ENCODE measurements at regions not wholly inside any gene's neighbourhood (a gene's known extent, or its start where the extent isn't known, plus 50 kb on each side); places are given as distances from the start of the nearest gene placed in this dataset.

DNA sequence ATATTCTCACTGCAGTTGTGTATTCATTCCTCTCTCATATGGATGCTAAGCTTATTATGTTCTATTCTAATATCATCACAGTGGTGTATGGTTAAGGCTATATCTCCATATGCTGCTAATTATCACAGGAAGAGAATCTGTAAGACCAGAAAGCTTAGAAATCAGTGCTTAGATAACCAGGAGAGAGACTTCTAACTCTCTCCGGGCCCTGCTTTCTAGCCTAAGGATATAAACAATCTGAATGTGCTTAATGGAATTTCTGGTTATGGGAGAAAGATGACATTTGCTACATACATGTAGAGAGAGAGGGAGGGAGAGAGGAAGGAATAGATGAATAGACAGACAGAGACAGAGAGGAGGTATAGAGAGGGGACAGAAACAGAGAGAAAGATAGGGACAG is 1231.3 kb downstream of the EPHA7 start:
- Histone ChIP-seq H3K27me3 (ENCODE audit: control insufficient read depth in 1 of 2, insufficient read depth in 2 of 2, low read length in 2 of 2) (no peaks in the 10 kb centered on the region), H3K36me3 (ENCODE audit: control insufficient read depth in 2 of 2, insufficient read depth in 2 of 2, low read length in 2 of 2) (no peaks in the 10 kb centered on the region), H3K4me1 (ENCODE audit: control insufficient read depth, insufficient read depth, low read length) (no peaks in the 10 kb centered on the region), H3K4me3 (ENCODE audit: low read length in 2 of 2) (no peak overlapping the region), H3K9me3 (ENCODE audit: control insufficient read depth in 2 of 2, low read length in 2 of 2) (no peaks in the 10 kb centered on the region), H3K9ac (ENCODE audit: low read length in 2 of 2) (no peak overlapping the region), H3K27ac (ENCODE audit: low read length) (no peak overlapping the region)

DNA sequence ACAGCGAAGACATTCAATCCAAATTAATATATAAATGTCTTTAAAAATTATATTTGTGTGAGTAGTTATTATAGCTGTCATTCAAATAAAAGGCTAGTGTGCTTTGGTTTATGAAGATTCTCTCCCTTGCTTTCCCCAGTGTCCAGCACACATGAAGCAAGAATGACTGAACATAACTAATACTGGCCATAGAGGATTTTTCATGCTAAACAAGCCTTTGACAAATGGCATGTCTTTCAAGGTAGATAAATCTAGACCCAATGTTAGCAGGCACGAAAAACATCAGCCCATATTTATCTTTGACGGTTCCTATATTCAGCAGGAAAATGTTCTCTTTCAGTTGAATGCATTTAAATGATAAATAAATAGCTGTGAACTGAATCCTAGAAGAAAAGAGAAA is 1234.4 kb downstream of the EPHA7 start:
- Histone ChIP-seq H3K27me3 (ENCODE audit: control insufficient read depth in 1 of 2, insufficient read depth in 2 of 2, low read length in 2 of 2) (no peaks in the 10 kb centered on the region), H3K9ac (ENCODE audit: low read length in 2 of 2) (no peak overlapping the region), H3K9me3 (ENCODE audit: control insufficient read depth in 2 of 2, low read length in 2 of 2) (no peaks in the 10 kb centered on the region), H3K4me1 (ENCODE audit: control insufficient read depth, insufficient read depth, low read length) (no peaks in the 10 kb centered on the region), H3K27ac (ENCODE audit: low read length) (no peak overlapping the region), H3K4me3 (ENCODE audit: low read length in 2 of 2) (no peak overlapping the region), H3K36me3 (ENCODE audit: control insufficient read depth in 2 of 2, insufficient read depth in 2 of 2, low read length in 2 of 2) (no peaks in the 10 kb centered on the region)

DNA sequence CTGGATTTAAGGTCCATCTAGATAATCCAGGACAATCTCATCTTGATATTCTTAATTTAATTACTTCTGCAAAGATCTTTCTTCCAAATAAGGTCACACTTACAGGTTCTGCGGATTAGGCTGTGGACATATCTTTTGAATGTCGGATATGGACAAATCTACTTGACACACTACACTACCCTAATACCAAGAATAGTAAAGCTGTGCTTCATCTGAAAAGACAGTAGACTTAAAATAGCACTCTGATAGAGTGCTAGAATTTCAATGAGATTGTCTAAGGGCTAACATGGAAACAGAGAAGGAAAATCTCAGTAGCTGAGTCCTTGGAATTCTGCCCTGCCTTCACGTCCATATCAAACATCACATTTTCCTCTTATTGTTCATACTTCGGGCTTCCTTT is 1238.0 kb downstream of the EPHA7 start:
- no peak overlapping the region for H3K9ac ChIP-seq (ENCODE audit: low read length in 2 of 2)
- no peak overlapping the region for H3K4me3 ChIP-seq (ENCODE audit: low read length in 2 of 2)
- no peaks in the 10 kb centered on the region for H3K4me1 ChIP-seq (ENCODE audit: control insufficient read depth, insufficient read depth, low read length)
- H3K9me3 ChIP-seq (ENCODE audit: control insufficient read depth in 2 of 2, low read length in 2 of 2): no peaks in the 10 kb centered on the region
- H3K36me3 ChIP-seq (ENCODE audit: control insufficient read depth in 2 of 2, insufficient read depth in 2 of 2, low read length in 2 of 2): no peaks in the 10 kb centered on the region
- no peaks in the 10 kb centered on the region for H3K27me3 ChIP-seq (ENCODE audit: control insufficient read depth in 1 of 2, insufficient read depth in 2 of 2, low read length in 2 of 2)
- no peak overlapping the region for H3K27ac ChIP-seq (ENCODE audit: low read length)

DNA sequence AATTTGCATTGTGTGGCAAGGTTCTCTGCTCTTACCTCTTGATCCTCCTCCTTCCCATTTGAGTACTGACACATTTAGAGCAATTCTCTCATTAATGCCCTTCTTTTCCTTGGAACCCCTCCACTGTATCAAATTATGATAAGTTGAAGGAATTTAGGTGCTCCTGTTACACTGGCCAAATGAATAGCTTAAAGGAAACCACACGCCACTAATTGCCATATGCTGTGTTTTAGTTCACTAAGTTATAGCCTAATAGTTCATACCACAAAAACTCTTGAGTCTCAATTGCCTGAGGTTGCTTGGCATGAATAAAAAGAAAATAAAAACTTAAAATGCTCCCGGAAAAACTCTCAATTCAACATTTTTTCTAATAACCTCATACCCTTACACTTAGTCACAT is 1239.3 kb downstream of the EPHA7 start:
- H3K27me3 ChIP-seq (ENCODE audit: control insufficient read depth in 1 of 2, insufficient read depth in 2 of 2, low read length in 2 of 2): no peaks in the 10 kb centered on the region
- H3K4me1 ChIP-seq (ENCODE audit: control insufficient read depth, insufficient read depth, low read length): no peaks in the 10 kb centered on the region
- H3K9me3 ChIP-seq (ENCODE audit: control insufficient read depth in 2 of 2, low read length in 2 of 2): no peaks in the 10 kb centered on the region
- H3K27ac ChIP-seq (ENCODE audit: low read length): no peak overlapping the region
- no peak overlapping the region for H3K4me3 ChIP-seq (ENCODE audit: low read length in 2 of 2)
- no peak overlapping the region for H3K9ac ChIP-seq (ENCODE audit: low read length in 2 of 2)
- H3K36me3 ChIP-seq (ENCODE audit: control insufficient read depth in 2 of 2, insufficient read depth in 2 of 2, low read length in 2 of 2): no peaks in the 10 kb centered on the region

DNA sequence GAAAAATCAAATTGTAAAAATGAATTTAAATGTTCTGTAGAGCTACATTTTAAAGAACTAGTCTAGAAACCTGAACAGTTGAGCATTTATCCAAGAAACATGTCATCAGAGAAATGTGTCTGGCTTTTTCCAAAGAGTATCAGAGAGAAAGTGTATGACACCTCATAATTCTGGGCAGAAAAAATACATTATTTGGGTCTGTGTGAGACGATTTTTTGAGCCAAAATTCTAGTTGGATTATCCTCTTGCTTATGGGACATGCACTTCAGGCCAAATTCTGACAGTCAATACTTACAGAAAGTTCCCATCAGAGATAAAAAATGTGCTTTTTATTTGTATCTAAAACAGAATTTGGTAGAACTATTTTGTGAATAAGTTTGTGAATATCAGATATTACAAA is 1242.7 kb downstream of the EPHA7 start:
- Histone ChIP-seq H3K4me3 (ENCODE audit: low read length in 2 of 2) (no peak overlapping the region), H3K27ac (ENCODE audit: low read length) (no peak overlapping the region), H3K36me3 (ENCODE audit: control insufficient read depth in 2 of 2, insufficient read depth in 2 of 2, low read length in 2 of 2) (no peaks in the 10 kb centered on the region), H3K9ac (ENCODE audit: low read length in 2 of 2) (no peak overlapping the region), H3K27me3 (ENCODE audit: control insufficient read depth in 1 of 2, insufficient read depth in 2 of 2, low read length in 2 of 2) (no peaks in the 10 kb centered on the region), H3K4me1 (ENCODE audit: control insufficient read depth, insufficient read depth, low read length) (no peaks in the 10 kb centered on the region), H3K9me3 (ENCODE audit: control insufficient read depth in 2 of 2, low read length in 2 of 2) (no peaks in the 10 kb centered on the region)

DNA sequence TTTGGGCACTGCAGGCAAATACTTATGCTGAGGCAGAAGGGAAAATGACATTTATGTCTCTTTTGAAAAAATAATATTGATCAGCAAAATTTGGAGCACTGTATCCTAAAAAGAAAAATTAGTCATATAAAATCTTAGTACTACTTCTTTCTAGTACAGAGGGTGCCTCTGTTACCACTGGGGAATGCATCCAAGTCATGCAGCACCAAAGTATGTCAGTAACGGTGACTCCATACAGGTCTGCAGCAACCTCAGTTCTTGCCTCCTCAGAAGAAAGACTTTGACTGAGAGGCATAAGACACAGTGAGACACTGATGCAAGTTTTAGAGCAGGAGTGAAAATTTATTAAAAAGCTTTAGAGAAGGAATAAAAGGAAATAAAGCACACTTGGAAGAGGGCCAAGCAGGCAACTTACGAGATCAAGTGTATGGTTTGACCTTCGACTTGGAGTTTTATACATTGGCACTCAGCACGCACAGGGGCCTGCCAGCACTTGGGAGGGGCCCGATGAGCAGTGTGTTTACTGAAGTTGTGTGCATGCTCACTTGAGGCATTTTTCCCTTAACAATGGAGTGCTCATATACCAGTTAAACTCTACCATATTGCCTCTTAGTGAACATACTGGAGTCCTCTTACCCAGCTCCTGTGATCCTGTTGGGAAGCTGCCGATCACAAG is 1244.8 kb downstream of the EPHA7 start:
- Histone ChIP-seq H3K27ac (ENCODE audit: low read length) (no peak overlapping the region), H3K4me1 (ENCODE audit: control insufficient read depth, insufficient read depth, low read length) (no peaks in the 10 kb centered on the region), H3K9me3 (ENCODE audit: control insufficient read depth in 2 of 2, low read length in 2 of 2) (no peaks in the 10 kb centered on the region), H3K9ac (ENCODE audit: low read length in 2 of 2) (no peak overlapping the region), H3K27me3 (ENCODE audit: control insufficient read depth in 1 of 2, insufficient read depth in 2 of 2, low read length in 2 of 2) (no peaks in the 10 kb centered on the region), H3K4me3 (ENCODE audit: low read length in 2 of 2) (no peak overlapping the region), H3K36me3 (ENCODE audit: control insufficient read depth in 2 of 2, insufficient read depth in 2 of 2, low read length in 2 of 2) (no peaks in the 10 kb centered on the region)

DNA sequence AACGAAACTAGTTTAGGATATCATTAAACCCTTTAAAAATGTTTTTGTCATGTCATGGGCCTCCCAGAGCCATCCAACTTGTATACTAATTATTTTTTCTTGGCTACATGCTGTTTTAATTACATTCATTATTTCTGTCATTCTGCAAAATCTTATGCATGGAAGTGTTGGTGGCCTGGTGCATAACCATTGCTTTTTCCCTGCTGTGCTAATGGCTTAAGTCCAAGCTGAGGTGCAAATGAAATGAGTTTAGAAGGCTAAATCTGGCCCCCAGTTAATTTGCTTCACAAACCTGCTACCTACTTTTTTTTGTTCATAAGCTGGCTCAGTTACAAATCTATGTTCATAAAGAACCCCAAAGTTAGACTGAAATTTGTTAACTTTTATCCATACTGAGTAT is 1249.9 kb downstream of the EPHA7 start:
- Histone ChIP-seq H3K4me3 (ENCODE audit: low read length in 2 of 2) (no peak overlapping the region), H3K9ac (ENCODE audit: low read length in 2 of 2) (no peak overlapping the region), H3K27ac (ENCODE audit: low read length) (no peak overlapping the region), H3K27me3 (ENCODE audit: control insufficient read depth in 1 of 2, insufficient read depth in 2 of 2, low read length in 2 of 2) (no peaks in the 10 kb centered on the region), H3K36me3 (ENCODE audit: control insufficient read depth in 2 of 2, insufficient read depth in 2 of 2, low read length in 2 of 2) (no peaks in the 10 kb centered on the region), H3K4me1 (ENCODE audit: control insufficient read depth, insufficient read depth, low read length) (no peaks in the 10 kb centered on the region), H3K9me3 (ENCODE audit: control insufficient read depth in 2 of 2, low read length in 2 of 2) (no peaks in the 10 kb centered on the region)

DNA sequence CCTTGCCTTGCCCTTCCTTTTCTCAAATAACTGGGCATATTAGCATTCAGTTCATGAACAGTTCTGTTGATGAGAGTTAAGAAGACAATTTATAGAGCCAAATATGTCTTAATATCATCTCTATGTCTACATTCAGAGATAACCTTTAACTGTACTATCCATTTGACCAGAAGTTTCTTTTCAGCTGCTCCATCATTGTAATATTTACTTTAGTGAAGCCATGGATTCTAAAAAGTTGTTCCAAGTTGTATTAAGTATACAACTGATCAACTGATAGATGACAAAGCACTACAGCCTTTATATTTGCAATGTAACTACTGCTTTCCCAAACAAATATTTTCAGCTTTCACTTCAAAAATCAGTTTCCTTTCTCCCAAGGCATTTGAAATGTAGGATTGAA is 1252.7 kb downstream of the EPHA7 start:
- H3K9me3 ChIP-seq (ENCODE audit: control insufficient read depth in 2 of 2, low read length in 2 of 2): no peaks in the 10 kb centered on the region

DNA sequence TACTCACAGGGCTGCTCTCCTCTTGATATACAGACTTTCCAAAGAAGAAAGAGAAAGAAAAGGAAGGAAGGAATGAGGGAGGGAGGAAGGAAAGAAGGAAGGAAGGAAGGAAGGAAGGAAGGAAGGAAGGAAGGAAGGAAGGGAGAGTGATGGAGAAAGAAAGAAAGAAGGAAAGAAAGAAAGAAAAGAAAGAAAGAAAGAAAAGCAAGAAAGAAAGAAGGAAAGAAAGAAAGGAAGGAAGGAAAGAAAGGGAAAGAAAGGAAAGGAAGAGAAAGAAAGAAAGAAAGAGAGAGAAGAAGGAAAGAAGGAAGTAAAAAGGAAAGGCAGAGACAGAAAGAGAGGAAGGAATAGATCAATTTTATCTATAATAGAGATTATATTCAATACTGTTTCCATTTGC is 1257.4 kb downstream of the EPHA7 start:
- Histone ChIP-seq H3K27ac (ENCODE audit: low read length) (no peak overlapping the region), H3K4me3 (ENCODE audit: low read length in 2 of 2) (no peak overlapping the region), H3K9ac (ENCODE audit: low read length in 2 of 2) (no peak overlapping the region), H3K36me3 (ENCODE audit: control insufficient read depth in 2 of 2, insufficient read depth in 2 of 2, low read length in 2 of 2) (no peaks in the 10 kb centered on the region), H3K27me3 (ENCODE audit: control insufficient read depth in 1 of 2, insufficient read depth in 2 of 2, low read length in 2 of 2) (no peaks in the 10 kb centered on the region), H3K4me1 (ENCODE audit: control insufficient read depth, insufficient read depth, low read length) (no peaks in the 10 kb centered on the region), H3K9me3 (ENCODE audit: control insufficient read depth in 2 of 2, low read length in 2 of 2) (no peaks in the 10 kb centered on the region)

More for the DNA sequence above, 1252.7 kb downstream of the EPHA7 start:
- Histone ChIP-seq H3K4me3 (ENCODE audit: low read length in 2 of 2) (no peak overlapping the region), H3K9ac (ENCODE audit: low read length in 2 of 2) (no peak overlapping the region), H3K27ac (ENCODE audit: low read length) (no peak overlapping the region), H3K36me3 (ENCODE audit: control insufficient read depth in 2 of 2, insufficient read depth in 2 of 2, low read length in 2 of 2) (no peaks in the 10 kb centered on the region), H3K4me1 (ENCODE audit: control insufficient read depth, insufficient read depth, low read length) (no peaks in the 10 kb centered on the region), H3K27me3 (ENCODE audit: control insufficient read depth in 1 of 2, insufficient read depth in 2 of 2, low read length in 2 of 2) (no peaks in the 10 kb centered on the region)

DNA sequence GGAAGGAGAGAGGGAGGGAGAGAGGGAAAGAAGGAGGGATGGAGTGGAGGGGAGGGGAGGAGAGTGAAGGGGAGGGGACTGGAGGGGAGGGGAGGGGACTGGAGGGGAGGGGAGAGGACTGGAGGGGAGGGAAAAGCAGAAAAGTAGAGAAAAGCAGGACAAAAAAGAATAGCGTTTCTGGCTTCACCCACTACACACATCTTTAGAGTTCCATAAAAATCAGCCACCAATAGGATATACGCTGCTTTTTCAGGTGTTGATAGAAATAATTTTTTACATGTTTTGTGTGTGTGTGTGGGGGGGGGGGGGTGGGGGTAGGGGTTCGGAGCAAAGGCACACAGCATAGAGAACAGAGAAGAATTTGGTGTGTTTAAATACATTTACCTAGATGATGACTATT is 1259.1 kb downstream of the EPHA7 start:
- no peak overlapping the region for H3K9ac ChIP-seq (ENCODE audit: low read length in 2 of 2)
- no peak overlapping the region for H3K4me3 ChIP-seq (ENCODE audit: low read length in 2 of 2)
- H3K27ac ChIP-seq (ENCODE audit: low read length): no peak overlapping the region
- no peaks in the 10 kb centered on the region for H3K27me3 ChIP-seq (ENCODE audit: control insufficient read depth in 1 of 2, insufficient read depth in 2 of 2, low read length in 2 of 2)
- no peaks in the 10 kb centered on the region for H3K4me1 ChIP-seq (ENCODE audit: control insufficient read depth, insufficient read depth, low read length)
- H3K36me3 ChIP-seq (ENCODE audit: control insufficient read depth in 2 of 2, insufficient read depth in 2 of 2, low read length in 2 of 2): no peaks in the 10 kb centered on the region
- H3K9me3 ChIP-seq (ENCODE audit: control insufficient read depth in 2 of 2, low read length in 2 of 2): no peaks in the 10 kb centered on the region

DNA sequence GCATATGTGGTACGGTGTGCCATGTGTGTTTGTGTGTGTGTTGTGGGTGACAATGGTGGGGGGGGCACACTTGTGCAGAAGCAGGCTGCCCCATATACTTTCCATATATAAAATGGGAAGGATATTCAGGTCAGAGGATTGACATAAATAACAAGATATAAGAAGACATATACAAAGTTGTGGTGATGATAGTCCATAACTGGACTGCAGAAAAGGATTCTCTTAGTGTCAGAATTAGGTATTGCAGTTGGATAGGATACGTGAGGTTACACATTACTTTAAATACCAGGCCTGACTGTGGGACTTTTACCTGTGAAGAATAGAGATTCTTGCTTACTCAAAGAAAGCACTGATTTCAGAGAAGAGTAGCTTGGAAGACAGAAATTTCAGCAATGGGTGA is 1260.3 kb downstream of the EPHA7 start:
- H3K4me3 ChIP-seq (ENCODE audit: low read length in 2 of 2): no peak overlapping the region
- no peaks in the 10 kb centered on the region for H3K4me1 ChIP-seq (ENCODE audit: control insufficient read depth, insufficient read depth, low read length)
- no peaks in the 10 kb centered on the region for H3K36me3 ChIP-seq (ENCODE audit: control insufficient read depth in 2 of 2, insufficient read depth in 2 of 2, low read length in 2 of 2)
- H3K9me3 ChIP-seq (ENCODE audit: control insufficient read depth in 2 of 2, low read length in 2 of 2): no peaks in the 10 kb centered on the region
- H3K27me3 ChIP-seq (ENCODE audit: control insufficient read depth in 1 of 2, insufficient read depth in 2 of 2, low read length in 2 of 2): no peaks in the 10 kb centered on the region
- no peak overlapping the region for H3K9ac ChIP-seq (ENCODE audit: low read length in 2 of 2)
- H3K27ac ChIP-seq (ENCODE audit: low read length): no peak overlapping the region

Measured in stomach smooth muscle (tissue), 2 donors.